ENCODE measurements at regions not wholly inside any gene's neighbourhood (a gene's known extent, or its start where the extent isn't known, plus 50 kb on each side); places are given as distances from the start of the nearest gene placed in this dataset.

DNA sequence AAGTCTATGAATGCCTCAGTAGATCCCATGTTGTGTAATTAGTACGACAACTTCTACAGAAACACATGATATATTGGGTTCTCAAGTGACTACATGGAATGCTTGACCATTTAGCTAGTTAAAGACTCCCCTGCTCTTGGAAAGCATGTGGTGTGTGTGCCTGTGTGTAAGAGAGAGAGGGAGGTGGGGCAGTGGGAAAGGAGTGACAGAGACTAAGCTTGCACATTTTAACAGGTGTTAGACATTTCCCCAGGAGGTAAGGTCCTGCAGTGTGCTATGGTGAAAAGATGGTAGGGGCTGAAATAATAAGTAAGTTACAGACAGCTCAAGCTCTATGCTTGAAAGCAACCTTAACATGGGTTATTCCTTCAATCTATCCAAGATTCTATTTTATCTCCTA lies 241.7 kb upstream of the GHITM start:
- no peak for FAIRE-seq

DNA sequence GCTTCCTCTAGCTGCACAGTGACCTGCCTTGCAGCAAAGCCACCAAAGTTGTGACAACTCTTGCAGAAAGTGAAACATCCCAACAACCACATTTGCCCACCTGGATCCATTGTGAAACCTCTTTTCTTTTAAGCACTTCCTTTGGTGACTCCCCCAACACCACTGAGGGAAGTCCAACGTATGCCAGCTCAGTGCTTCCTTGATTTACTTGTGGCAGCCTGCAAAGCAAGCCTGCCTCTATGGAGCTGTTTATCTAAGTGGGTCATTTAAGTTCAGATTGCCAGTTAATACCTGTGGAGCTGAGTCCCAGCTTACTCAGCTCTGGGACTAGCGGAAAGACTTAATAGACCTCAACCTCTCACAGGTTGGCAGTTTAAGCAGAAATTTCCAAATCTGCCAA lies 230.8 kb upstream of the GHITM start:
- no peak for FAIRE-seq

DNA sequence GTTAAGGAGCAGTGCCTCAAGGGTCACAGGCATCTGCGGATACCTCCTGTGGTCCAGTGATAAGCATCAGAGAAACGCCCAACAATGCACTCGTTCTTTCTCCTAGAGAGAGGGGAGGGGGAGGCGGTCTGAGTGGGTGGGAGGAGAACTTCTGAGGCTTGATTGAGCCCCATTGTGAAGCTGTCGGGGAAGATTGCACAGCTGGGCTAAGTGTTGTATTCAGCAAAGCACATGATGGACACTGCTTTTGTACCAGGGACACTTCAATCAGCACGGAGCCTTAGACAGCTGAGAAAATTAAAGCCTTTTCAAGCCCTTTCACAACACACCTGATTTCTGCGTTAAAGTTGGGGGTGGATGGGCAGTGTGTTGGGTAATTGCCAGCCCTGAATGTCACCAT lies 230.3 kb upstream of the GHITM start:
- FAIRE-seq: no peak

DNA sequence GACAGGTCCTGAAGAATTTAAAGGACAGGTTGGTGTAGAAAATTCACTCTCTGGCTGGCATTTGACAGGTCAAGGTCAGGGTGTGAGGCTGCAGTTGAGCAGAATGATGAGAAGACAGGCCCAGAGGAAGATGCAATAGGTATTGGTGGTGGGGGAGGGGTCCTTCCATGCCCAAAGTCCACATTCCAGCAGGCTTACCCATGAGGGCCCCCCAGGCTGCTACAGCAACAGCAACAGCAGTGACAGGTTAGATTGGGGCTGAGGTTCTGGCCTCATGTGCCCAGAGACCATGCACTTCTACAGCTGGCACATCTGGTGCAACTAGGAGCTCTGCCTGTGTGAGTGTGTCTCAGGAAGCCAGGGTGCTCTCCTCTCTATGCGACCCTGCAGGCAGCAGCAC lies 223.5 kb upstream of the GHITM start:
- no peak for FAIRE-seq

DNA sequence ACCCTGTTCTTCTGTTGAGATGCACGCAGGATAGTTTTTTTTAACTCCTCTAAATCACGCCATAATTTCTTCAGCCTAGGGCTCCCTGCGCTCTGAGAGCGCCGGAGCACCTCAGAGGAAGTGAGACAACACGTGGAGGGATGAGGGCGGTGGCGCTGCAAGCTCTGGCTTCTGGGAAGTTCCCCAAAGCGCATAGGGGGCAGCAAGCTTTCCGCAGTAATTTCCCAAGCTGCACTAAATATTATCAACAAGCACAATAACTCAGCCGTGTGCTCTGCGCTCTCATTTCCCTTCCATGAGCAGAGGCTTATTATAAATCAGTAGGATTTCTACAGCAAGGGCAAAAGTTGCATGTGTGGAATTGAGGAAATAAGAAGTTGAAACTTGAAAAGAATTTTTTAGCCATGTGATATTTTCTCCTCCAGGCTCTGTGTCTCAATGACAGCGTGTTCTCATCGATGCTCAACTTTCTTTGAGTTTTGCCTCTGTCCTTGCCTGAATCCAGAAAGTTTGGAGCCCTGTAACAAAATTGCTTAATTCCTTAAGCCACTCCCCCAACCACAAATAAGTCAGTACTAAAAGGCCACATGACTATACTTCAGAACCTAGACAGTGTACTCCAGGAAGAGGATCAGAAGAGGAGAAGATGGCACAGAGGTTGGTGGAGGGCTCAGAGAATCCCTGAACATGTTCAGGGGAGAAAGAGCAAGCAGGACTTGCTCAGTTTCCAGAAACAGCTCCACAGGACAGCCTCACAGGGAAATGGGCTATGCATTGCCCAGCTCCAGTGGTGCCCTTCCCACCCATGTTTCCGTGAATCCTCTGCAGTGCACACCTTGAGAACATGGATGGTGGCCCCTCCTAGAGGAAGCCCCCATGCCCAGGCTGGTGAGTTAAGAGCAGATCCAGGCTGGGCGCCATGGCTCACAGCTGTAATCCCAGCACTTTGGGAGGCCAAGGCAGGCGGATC lies 221.5 kb upstream of the GHITM start:
- no peak for FAIRE-seq

DNA sequence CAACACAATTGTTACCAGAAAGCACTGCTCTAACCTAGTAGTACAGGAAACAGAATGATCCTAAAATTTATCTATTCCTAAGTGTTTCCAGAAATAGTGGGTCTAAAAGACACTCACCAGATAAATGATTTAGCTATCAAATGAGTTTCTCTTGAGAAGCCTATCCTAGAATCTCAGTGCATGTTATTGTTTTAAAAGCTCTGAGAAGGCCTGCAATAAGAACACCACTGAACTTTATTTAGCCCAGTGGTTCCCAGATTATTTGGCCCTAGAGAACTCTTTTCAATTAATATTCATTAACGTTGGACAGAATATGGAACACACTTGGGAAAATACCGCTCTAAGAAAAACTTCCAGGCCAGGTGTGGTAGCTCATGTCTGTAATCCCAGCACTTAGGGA lies 220.1 kb upstream of the GHITM start:
- FAIRE-seq: no peak

DNA sequence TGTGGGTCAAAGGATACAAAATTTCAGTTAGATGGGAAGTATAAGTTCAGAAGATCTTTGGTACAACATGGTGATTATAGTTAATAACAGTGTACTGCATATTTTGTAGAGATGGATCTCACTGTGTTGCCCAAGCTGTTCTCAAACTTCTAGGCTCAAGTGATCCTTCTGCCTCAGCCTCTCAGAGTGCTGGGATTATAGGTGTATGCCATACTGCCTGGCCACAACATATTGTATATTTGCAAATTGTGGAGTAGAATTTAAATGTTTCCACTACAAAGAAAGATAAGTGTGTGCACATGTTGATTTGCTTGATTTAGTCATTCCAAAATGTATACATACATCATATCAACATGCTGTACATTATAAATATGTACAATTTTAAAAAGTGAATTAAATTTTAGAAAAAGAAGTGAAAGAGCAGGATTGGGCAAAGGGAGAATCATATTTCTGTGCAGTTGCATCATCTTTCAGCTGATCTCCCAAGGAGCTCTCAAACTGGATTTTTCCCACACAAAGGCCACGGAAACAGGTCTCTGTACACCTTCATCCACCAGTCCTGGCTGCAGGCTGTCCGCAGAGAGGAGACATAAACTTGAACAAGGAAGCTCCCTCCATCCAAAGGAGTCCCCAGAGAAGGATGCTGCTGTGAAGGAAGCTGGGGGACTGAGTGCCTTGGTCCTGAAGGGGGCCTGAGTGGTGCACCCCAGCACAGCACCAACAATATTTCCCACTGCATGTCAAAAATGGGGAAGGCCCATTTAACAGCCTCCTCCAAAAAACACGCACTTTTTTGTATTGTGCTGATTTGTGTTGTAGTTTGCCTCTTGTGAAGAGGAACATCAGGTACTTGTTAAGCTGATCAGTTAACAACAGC lies 217.1 kb upstream of the GHITM start:
- FAIRE-seq: no peak

DNA sequence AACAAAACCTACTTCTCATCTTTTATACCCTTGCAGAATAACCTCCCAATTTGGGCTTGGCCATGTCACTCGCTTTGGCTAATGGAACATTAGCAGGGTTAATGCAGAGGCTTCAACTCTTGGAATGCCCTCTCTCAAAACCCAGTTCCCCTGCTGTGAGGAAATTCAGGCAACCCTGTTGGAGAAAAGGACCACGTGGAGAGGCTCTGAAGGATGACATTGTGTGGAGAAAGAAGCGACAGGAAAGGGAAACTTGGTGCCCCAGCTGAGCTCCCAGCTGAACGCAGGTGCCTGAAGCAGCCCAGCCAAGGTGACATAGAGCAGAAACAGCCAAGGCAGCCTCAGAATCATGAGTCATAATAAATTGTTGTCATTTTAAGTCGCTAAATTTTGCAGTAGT lies 214.2 kb upstream of the GHITM start:
- no peak for FAIRE-seq

DNA sequence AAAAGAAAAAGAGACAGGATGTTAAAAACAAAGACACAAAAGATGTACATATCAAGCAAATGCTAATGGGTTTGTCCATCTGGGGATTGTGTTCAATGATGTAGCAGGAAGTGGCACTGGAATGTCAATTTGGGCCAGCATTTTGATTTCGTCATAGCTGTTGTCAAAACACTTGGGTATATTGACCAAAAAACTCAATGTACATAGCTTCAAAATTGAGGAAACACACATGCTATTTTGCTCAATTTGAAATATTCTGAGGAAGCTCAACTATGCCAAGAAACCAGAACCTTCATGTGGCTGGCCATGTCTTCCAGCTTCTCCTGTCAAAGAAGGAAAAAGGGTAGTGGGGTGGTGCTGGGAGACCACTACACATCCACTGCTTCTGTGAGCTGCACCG lies 212.7 kb upstream of the GHITM start:
- FAIRE-seq: no peak

DNA sequence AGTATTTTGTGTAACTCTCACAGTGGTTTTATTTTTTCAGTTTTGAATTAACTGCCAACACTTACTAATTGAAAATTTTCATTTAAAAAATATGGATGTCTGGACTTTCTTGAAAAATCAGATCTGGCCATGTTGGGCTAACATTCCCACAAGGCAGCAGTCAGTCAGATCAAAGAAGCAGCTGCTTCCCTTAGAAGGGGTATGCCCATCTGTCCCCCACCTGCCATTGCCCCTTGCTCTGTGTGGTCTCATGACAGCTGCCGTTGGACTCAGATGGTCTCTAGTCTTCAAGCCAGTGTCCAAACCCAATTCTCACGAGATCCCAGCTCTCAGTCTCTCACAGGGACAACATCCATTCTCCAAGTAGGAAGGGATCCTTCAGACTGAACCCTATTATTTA lies 212.1 kb upstream of the GHITM start:
- FAIRE-seq: no peak

DNA sequence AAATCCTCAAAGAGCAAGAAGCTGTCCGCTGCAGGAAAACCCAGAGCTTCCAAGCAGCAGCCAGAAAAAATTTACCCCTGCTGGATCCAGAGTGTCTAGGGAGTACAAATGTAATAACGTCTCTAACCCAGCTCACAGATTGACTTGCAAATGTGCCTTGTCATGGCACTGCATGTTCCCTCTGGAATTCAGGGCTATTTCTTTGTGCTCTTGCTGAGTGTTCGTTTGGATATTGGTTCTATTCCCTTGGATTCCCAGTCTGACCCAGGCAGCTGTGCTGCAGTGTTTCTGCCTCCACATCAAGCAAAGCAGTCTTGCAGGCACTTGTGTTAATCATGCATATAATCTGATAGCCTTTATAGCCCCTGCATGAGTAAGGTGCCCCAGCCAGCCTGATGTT lies 209.9 kb upstream of the GHITM start:
- FAIRE-seq: no peak

DNA sequence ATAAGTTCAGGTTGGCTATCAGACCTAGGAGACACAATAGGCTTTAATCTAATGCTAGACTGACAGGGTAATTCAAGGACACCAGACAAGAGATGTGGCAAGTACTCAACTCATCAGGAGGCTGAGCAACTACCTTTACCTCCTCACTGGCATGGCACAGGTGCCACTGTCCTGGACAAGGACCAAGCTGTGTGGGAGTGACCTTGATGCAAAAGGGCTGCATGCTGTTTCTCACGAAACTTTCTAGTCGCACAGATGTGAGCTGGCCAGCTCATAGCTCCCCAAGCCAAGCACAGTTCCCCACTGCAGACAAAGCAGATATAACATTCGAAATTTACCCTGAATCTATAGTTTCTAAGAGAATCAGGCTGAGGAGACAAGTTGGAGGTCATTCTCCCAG lies 207.6 kb upstream of the GHITM start:
- FAIRE-seq: no peak

DNA sequence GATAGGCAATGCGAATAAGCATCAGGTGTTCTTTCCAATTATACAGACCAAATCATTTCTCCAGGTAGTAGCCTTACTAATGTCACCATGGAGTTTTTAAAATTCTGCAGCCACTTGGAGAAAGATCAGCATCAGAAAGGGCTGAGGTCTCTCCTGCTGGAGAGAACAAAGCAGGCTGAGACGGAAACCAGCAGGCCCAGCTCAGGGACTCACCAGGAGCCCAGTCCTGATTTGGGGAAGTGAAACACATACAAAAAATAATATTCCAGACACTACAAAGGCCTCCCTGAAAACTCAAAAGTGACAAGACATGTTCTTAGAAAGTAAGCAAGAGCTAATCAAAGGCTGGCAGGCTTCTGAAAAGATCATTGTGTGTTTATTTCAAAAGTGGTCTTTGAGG lies 207.1 kb upstream of the GHITM start:
- no peak for FAIRE-seq

DNA sequence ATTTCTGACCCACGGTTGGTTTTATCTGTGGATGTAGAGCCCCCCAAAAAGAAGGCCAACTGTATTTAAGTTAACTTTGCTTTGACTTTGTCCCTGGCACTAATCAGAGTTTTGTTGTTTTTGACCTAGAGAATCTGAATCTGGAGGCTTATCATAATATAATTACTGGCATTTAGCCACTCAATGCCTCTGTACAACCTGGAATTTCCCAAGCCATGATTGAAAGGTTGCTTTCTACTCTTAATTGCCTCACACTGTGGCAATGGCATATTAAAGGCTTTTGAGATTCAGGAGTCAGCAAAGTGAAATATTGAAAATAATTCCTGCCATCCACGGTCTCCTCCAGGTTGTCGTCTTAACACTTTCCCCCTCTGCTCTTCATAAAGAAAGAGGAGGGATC lies 205.2 kb upstream of the GHITM start:
- no peak for FAIRE-seq

DNA sequence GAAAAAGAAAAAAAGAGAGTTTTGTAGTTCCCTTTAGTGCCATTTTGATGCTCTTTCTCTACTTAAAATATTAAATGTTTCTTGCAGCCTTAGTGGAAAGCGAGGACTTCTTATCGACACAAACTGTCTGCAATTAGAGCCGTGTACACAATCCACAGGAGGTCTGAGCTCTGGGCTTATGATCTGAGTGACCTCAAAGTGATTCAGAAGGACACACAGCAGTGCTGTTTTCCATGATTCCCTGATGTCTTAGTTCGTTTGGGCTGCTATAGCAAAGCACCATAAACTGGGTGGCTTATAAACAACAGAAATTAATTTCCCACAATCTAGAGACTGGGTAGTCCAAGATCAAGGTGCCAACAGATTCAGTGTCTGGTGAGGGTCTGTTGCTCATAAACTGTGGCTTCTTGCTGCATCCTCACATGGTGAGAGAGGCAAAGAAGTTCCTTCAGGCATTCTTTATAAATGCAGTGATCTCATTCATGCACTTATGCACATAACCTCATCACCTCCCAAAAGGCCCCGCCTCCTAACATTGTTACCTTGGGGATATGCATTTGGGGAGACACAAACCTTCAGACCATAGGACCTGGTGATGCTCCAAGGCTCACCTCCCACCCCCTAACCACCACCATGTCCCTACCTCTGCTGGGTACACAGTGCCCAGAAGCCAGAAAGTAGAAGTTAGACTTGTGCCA lies 204.5 kb upstream of the GHITM start:
- FAIRE-seq: no peak

DNA sequence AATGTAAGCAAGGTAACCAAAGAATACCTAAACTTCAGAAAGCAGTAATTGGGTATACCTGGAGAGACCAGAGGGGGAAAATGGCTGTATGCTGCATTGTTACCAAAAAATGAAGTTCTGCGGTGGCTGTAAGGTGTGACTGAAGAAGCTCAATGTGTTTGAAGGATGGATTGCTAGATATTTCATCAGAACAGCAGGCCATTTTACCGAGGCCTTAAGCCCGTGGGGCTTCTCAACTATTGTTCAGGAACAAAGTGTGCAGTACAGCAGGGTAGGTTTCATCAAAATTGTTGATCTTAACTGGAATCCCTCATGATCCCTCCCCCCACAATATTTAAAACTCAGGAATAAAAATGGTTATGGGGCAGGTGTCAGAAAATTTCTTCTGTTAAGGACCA lies 204.0 kb upstream of the GHITM start:
- no peak for FAIRE-seq

DNA sequence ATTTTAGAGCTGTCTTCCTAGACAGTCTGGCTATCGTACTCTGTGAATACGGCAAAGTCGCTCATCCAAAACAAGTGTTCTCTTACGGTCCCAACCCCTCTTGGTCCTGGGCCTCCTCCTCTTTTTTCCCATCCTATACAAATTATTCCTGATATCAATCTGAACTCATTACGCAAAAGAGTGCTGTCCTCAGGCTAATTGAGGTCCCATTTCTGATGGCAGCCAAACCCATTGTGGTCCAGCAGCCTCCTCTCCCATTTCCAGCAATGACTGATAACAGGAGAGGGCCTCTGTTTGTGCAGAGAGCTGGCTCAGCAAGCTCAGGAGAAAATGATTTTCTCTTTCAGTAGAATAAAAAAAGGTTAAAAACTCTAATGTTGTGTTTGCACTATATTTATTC lies 203.4 kb upstream of the GHITM start:
- no peak for FAIRE-seq

DNA sequence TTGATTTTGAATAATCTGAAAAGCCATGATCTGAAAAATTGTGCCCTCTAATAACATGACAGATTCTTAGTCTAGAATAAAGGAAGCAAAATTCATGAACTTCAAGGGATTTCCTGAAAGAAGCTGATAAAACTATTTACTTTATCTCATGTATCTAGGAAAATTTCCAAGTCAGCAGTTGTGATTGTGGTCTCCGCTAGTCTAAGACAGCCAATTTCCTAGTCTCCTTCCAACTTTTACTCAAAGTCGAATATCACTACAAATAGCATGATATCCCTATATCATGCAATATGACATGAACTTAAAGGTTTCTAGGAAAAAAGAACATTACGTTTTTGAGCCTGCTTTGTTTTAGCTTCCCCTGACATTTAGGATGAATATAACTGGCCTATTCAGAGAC lies 202.1 kb upstream of the GHITM start:
- FAIRE-seq: no peak

DNA sequence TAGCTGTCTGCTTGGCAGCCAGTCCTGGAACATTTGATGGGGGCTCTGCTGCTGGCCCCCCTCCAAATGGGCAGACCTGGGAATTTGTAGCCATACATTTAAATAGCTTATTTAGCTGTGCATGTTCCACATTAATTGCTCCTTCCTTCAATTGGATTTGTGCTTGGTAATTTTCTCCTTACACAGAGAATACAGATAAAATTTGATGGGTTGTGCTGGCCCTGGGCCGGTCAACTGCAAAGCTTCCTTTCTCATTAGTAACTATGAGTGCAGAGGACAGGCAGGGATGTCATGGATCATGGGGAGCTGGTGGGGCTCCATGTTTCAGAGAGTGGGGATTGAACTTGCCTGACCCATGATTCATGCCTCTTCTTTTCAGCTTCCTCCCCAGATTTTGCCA lies 201.5 kb upstream of the GHITM start:
- FAIRE-seq: no peak

DNA sequence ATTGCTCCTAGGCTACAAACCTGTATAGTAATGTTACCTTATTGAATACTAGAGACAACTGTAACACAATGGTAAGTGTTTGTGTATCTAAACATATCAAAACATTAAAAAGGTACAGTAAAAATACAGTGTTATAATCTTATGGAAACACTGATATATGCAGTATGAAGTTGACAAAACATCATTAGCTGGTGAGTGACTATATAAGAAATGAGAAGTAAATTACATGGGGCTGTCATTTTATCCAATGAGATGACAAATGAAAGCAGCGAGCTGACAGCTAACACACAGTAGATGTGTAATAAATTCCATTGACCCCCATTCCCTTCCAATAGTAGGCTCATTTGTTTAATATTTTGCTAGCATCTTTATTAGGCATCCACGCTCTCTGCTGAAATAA lies 198.1 kb upstream of the GHITM start:
- no peak for FAIRE-seq

DNA sequence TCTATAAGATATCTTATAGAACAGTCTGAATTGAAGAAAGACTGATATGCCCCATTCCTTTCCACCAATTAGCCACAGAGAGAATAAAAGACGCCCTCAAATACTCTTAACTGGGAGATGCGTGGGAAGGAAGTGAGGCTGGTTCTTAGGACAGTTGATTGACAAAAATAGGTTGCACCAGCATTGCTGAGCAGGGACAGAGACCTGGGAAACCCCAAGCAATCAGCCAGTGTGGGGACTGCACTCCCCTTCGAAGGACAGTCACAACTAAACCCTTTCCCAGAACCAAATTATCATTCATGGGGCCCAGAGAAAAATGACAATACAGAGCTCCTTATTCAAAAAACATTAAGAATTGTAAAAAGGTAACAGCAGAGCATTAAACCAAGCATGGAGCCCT lies 196.9 kb upstream of the GHITM start:
- FAIRE-seq: no peak

DNA sequence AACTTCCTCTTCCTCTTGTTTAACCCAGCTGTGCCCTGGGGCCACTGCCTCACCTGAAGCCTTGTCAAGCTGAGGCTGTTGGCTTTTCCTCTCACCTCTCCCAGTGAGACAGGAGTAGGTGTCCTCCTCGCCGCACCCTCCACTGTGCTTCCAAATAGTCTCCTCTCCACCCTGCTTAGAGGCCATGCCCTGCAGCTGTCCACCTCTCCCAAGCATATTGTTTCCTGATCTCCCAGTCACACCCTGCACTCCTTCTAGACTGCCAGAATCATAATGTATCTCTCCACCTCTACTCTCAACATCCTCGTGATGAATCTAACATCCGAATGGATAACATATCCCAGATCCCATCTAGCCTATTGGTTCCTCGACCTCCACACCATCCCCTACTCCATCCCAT lies 196.3 kb upstream of the GHITM start:
- FAIRE-seq: no peak

DNA sequence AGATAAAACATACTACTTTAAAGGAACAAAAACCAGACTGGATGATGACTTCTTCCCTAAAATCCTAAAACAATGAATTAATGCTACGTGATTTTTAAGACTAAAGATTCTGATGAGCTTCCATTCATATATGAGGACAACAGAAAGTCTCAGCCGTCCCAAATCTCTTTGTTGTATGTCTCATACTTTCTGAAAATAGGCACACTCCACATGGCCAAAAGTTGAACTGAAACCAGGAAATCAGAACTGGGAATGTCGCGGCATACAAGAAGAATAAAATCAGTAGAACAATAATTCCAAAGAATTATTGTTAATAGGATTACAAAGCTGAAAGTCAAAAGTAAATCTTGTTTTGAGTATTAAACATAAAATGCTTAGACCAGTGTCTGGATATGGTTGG lies 195.4 kb upstream of the GHITM start:
- FAIRE-seq: no peak

All from G401.6 (cell line).